ENCODE measurements at regions not wholly inside any gene's neighbourhood (a gene's known extent, or its start where the extent isn't known, plus 50 kb on each side); places are given as distances from the start of the nearest gene placed in this dataset.

DNA sequence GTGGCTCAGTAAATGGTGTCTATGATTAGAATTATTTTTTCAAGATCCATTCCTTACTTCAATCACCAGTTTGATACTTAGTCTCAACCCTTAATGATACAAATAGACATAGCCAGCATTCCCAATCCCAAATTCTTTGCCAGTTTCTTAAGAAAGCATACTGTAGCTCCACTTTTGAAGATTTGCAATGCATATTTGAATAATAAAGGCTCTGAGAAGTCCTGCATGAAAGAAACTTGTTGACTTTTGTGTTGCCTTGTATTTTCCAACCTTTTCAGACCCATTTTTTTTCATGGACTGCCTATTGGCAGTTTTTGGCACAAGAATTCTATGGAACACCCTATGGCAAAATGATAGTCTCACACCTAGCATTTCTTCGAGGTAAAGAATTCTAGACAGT, 215.6 kb upstream of the CHD6 start:
- Histone ChIP-seq H4K20me1 (ENCODE audit: control insufficient read depth, extremely low read depth, insufficient read depth, low read length) (no peaks in the 10 kb centered on the region), H3K79me2 (ENCODE audit: control insufficient read depth, insufficient read depth, low read length) (no peaks in the 10 kb centered on the region), H3K9me1 (ENCODE audit: control insufficient read depth, extremely low read depth, insufficient read depth, low read length) (no peaks in the 10 kb centered on the region), H3K4me3 (ENCODE audit: control insufficient read depth in 2 of 3, extremely low read depth in 1 of 3, insufficient read depth in 2 of 3, low read depth in 1 of 3, low read length in 3 of 3) (no peak overlapping the region), H3K27me3 (ENCODE audit: control insufficient read depth, extremely low read depth, insufficient read depth, low read length) (no peaks in the 10 kb centered on the region), H2AFZ (ENCODE audit: control insufficient read depth, low read length) (no peak overlapping the region), H3K9ac (ENCODE audit: control insufficient read depth, extremely low read depth, insufficient read depth, low read length) (no peak overlapping the region), H3K4me1 (ENCODE audit: control insufficient read depth, extremely low read depth, insufficient read depth, low read length) (no peaks in the 10 kb centered on the region), H3K36me3 (ENCODE audit: control insufficient read depth in 2 of 2, extremely low read depth in 1 of 2, insufficient read depth in 2 of 2, low read length in 2 of 2) (no peaks in the 10 kb centered on the region), H3K9me3 (ENCODE audit: control insufficient read depth, low read depth, low read length) (peaks cover under 1% of the 10 kb centered on the region), H3K4me2 (ENCODE audit: control insufficient read depth, extremely low read depth, insufficient read depth, low read depth, low read length) (no peak overlapping the region), H3K27ac (ENCODE audit: control insufficient read depth, insufficient read depth, low read length) (no peak overlapping the region)
- DNase-seq (ENCODE audit: low read depth, low spot score): no peak
- dilution Hi-C loops (cut with MboI; ENCODE audit: extremely low pct_ligation_motif_present, low sequenced_read_pairs): no loop called here
- TF ChIP-seq, protein P1, sequence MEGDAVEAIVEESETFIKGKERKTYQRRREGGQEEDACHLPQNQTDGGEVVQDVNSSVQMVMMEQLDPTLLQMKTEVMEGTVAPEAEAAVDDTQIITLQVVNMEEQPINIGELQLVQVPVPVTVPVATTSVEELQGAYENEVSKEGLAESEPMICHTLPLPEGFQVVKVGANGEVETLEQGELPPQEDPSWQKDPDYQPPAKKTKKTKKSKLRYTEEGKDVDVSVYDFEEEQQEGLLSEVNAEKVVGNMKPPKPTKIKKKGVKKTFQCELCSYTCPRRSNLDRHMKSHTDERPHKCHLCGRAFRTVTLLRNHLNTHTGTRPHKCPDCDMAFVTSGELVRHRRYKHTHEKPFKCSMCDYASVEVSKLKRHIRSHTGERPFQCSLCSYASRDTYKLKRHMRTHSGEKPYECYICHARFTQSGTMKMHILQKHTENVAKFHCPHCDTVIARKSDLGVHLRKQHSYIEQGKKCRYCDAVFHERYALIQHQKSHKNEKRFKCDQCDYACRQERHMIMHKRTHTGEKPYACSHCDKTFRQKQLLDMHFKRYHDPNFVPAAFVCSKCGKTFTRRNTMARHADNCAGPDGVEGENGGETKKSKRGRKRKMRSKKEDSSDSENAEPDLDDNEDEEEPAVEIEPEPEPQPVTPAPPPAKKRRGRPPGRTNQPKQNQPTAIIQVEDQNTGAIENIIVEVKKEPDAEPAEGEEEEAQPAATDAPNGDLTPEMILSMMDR (optimal IDR thresholded peaks at IDR 0.05 in 1 of 3, IDR thresholded peaks at IDR 0.05 in 1 of 3, conservative IDR thresholded peaks at IDR 0.05 in 1 of 3; ENCODE audit: extremely low read depth in 1 of 3, insufficient read depth in 2 of 3, low read length in 3 of 3): no peak
- TF ChIP-seq EZH2 (IDR thresholded peaks at IDR 0.05; ENCODE audit: low read length): no peak
- FAIRE-seq: no peak

DNA sequence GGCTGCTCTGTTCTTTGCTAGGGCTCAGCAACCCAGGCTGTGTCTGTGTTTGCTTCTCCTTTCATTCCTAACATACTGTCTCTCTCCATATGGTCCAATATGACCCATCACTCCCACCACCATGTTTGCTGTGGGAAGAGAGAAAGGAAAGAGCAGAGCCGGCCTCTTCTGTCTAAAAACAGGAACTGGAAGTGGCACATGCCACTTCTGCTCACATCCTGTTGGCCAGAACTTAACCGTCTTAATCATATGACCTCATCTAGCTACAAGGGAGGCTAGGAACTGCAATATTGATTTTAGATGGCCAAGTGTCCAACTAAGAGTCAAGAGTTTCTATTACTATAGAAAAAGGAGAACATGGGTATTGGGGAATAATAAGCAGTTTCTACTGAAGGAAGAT, 212.5 kb upstream of the CHD6 start:
- dilution Hi-C loops (cut with MboI; ENCODE audit: extremely low pct_ligation_motif_present, low sequenced_read_pairs): no loop called here
- no peaks in the 10 kb centered on the region for H3K36me3 ChIP-seq (ENCODE audit: control insufficient read depth in 2 of 2, extremely low read depth in 1 of 2, insufficient read depth in 2 of 2, low read length in 2 of 2)
- peaks cover 2% of the 10 kb centered on the region for H3K9me3 ChIP-seq (ENCODE audit: control insufficient read depth, low read depth, low read length)
- no peaks in the 10 kb centered on the region for H3K4me1 ChIP-seq (ENCODE audit: control insufficient read depth, extremely low read depth, insufficient read depth, low read length)
- H3K4me3 ChIP-seq (ENCODE audit: control insufficient read depth in 2 of 3, extremely low read depth in 1 of 3, insufficient read depth in 2 of 3, low read depth in 1 of 3, low read length in 3 of 3): no peak overlapping the region
- no peaks in the 10 kb centered on the region for H3K79me2 ChIP-seq (ENCODE audit: control insufficient read depth, insufficient read depth, low read length)
- H4K20me1 ChIP-seq (ENCODE audit: control insufficient read depth, extremely low read depth, insufficient read depth, low read length): no peaks in the 10 kb centered on the region
- H2AFZ ChIP-seq (ENCODE audit: control insufficient read depth, low read length): no peak overlapping the region
- FAIRE-seq: no peak
- no peak overlapping the region for H3K27ac ChIP-seq (ENCODE audit: control insufficient read depth, insufficient read depth, low read length)
- no peaks in the 10 kb centered on the region for H3K9me1 ChIP-seq (ENCODE audit: control insufficient read depth, extremely low read depth, insufficient read depth, low read length)
- no peak overlapping the region for H3K4me2 ChIP-seq (ENCODE audit: control insufficient read depth, extremely low read depth, insufficient read depth, low read depth, low read length)
- TF ChIP-seq, protein P1 (optimal IDR thresholded peaks at IDR 0.05 in 1 of 3, IDR thresholded peaks at IDR 0.05 in 1 of 3, conservative IDR thresholded peaks at IDR 0.05 in 1 of 3; ENCODE audit: extremely low read depth in 1 of 3, insufficient read depth in 2 of 3, low read length in 3 of 3): no peak
- TF ChIP-seq EZH2 (IDR thresholded peaks at IDR 0.05; ENCODE audit: low read length): no peak
- DNase-seq (ENCODE audit: low read depth, low spot score): no peak
- no peaks in the 10 kb centered on the region for H3K27me3 ChIP-seq (ENCODE audit: control insufficient read depth, extremely low read depth, insufficient read depth, low read length)
- H3K9ac ChIP-seq (ENCODE audit: control insufficient read depth, extremely low read depth, insufficient read depth, low read length): no peak overlapping the region
